ENCODE measurements at regions not wholly inside any gene's neighbourhood (a gene's known extent, or its start where the extent isn't known, plus 50 kb on each side); places are given as distances from the start of the nearest gene placed in this dataset.
"Not testable (repeated sequence)": the region's sequence is repeated elsewhere in the genome, so short reads cannot be mapped to it uniquely, and the experiment has no call there.

GRCh38 chr3:159458010-159458409, 530.6 kb upstream of the IL12A start:
- DNase-seq: no peak

- no peak for DNase-seq
These were observed 529.7 kb upstream of the IL12A start for GRCh38 chr3:159458982-159459381.

- no peak for DNase-seq
These were observed 516.0 kb upstream of the IL12A start for GRCh38 chr3:159472611-159473010.

- no peak for DNase-seq
These were observed 515.4 kb upstream of the IL12A start for GRCh38 chr3:159473206-159473605.

- DNase-seq: no peak
These were observed 508.6 kb upstream of the IL12A start for GRCh38 chr3:159480046-159480445.

GRCh38 chr3:159482241-159482993, 506.2 kb upstream of the IL12A start:
- DNase-seq: no peak

GRCh38 chr3:159482994-159483367, 505.7 kb upstream of the IL12A start:
- DNase-seq: no peak

GRCh38 chr3:159486580-159486979, 502.1 kb upstream of the IL12A start:
- no peak for DNase-seq

GRCh38 chr3:159487304-159487703, 501.3 kb upstream of the IL12A start:
- DNase-seq: no peak

GRCh38 chr3:159488602-159489001, 500.0 kb upstream of the IL12A start:
- DNase-seq: no peak

GRCh38 chr3:159497361-159497760, 491.3 kb upstream of the IL12A start:
- no peak for DNase-seq

GRCh38 chr3:159499031-159499793, 489.4 kb upstream of the IL12A start:
- DNase-seq: no peak

GRCh38 chr3:159501029-159501428, 487.6 kb upstream of the IL12A start:
- DNase-seq: no peak

- DNase-seq: no peak
These were observed 485.6 kb upstream of the IL12A start for GRCh38 chr3:159502986-159503385.

- DNase-seq: not testable (repeated sequence)
These were observed 477.6 kb upstream of the IL12A start for GRCh38 chr3:159510988-159511387.

- DNase-seq: no peak
These were observed 475.2 kb upstream of the IL12A start for GRCh38 chr3:159513444-159513843.

GRCh38 chr3:159513867-159514380, 474.7 kb upstream of the IL12A start:
- no peak for DNase-seq

GRCh38 chr3:159517105-159517504, 471.5 kb upstream of the IL12A start:
- no peak for DNase-seq

GRCh38 chr3:159520638-159521037, 468.0 kb upstream of the IL12A start:
- DNase-seq: no peak

- no peak for DNase-seq
These were observed 466.4 kb upstream of the IL12A start for GRCh38 chr3:159522276-159522675.

- no peak for DNase-seq
These were observed 460.3 kb upstream of the IL12A start for GRCh38 chr3:159528251-159528895.

- DNase-seq: no peak
These were observed 456.1 kb upstream of the IL12A start for GRCh38 chr3:159532577-159532976.

- no peak for DNase-seq
These were observed 454.1 kb upstream of the IL12A start for GRCh38 chr3:159534496-159534895.

All from left kidney (tissue), 1 donor.